Mesenchymal stem cell (in vitro differentiated cells and primary cell): ENCODE measurements at regions not wholly inside any gene's neighbourhood (a gene's known extent, or its start where the extent isn't known, plus 50 kb on each side); places are given as distances from the start of the nearest gene placed in this dataset.
A peak's percentile ranks its signal among the peaks of the same experiment; 100 is the strongest.

ENCODE experiments used
- DNase-seq: peaks from one replicate; pipeline ENCODE4 v3.0.0-alpha.2; 2013
- H2AFZ ChIP-seq: one replicate; pipeline ENCODE4 v1.6.1; 2013; ENCODE audit warnings: low read depth, mild to moderate bottlenecking, control low read depth, inconsistent platforms, low read length, moderate library complexity
- H2AK5ac ChIP-seq: 2 replicates; pipeline ENCODE4 v1.6.1; 2013; ENCODE audit warnings: low read length, moderate library complexity, mild to moderate bottlenecking, inconsistent platforms; ENCODE audit not compliant: severe bottlenecking
- H2BK120ac ChIP-seq: one replicate; pipeline ENCODE4 v1.6.1; 2013; ENCODE audit warnings: low read depth, mild to moderate bottlenecking, inconsistent platforms, low read length, moderate library complexity
- H2BK12ac ChIP-seq, 2 experiments: one replicate each; pipeline ENCODE4 v1.6.1; 2013; ENCODE audit warnings: inconsistent platforms in 2 of 2, low read length in 2 of 2, mild to moderate bottlenecking in 2 of 2, moderate library complexity in 2 of 2, control low read depth in 1 of 2
- H2BK15ac ChIP-seq: one replicate; pipeline ENCODE4 v1.6.1; 2013; ENCODE audit warnings: mild to moderate bottlenecking, low read depth, inconsistent platforms; ENCODE audit not compliant: poor library complexity, severe bottlenecking
- H2BK5ac ChIP-seq: 2 replicates; pipeline ENCODE4 v1.6.1; 2013; ENCODE audit warnings: low read depth, mild to moderate bottlenecking, low read length, control low read depth, inconsistent platforms; ENCODE audit not compliant: poor library complexity, severe bottlenecking
- H3K14ac ChIP-seq, 2 experiments: one replicate each; pipeline ENCODE4 v1.6.1; 2013; ENCODE audit warnings: inconsistent platforms in 2 of 2, low read length in 2 of 2, control low read depth in 1 of 2, mild to moderate bottlenecking in 1 of 2, moderate library complexity in 1 of 2
- H3K18ac ChIP-seq, 2 experiments: one replicate each; pipeline ENCODE4 v1.6.1; 2013; ENCODE audit warnings: inconsistent platforms in 2 of 2, low read length in 2 of 2, control low read depth in 1 of 2, low read depth in 1 of 2, mild to moderate bottlenecking in 1 of 2
- H3K23ac ChIP-seq, 2 experiments: one replicate each; pipeline ENCODE4 v1.6.1; 2013; ENCODE audit warnings: inconsistent platforms in 2 of 2, low read length in 2 of 2, mild to moderate bottlenecking in 2 of 2, moderate library complexity in 2 of 2, control low read depth in 1 of 2
- H3K27ac ChIP-seq: 2 replicates; pipeline ENCODE4 v1.5.1; 2013; ENCODE audit warnings: mild to moderate bottlenecking, moderate library complexity, low read length, control low read depth, inconsistent platforms; ENCODE audit not compliant: poor library complexity, severe bottlenecking
- H3K27me3 ChIP-seq, 2 experiments: 2 replicates each; pipeline versions ENCODE4 v1.6.1 to v1.7.0; 2013; ENCODE audit warnings: low read length in 2 of 2, mild to moderate bottlenecking in 2 of 2, moderate library complexity in 2 of 2, control low read depth in 1 of 2, inconsistent platforms in 1 of 2; ENCODE audit not compliant: control insufficient read depth in 1 of 2, insufficient read depth in 1 of 2
- H3K36me3 ChIP-seq, 2 experiments: 2 replicates each; pipeline versions ENCODE4 v1.6.1 to v1.7.0; 2013; ENCODE audit warnings: low read length in 2 of 2, control low read depth in 1 of 2, inconsistent platforms in 1 of 2, low read depth in 1 of 2, mild to moderate bottlenecking in 1 of 2; ENCODE audit not compliant: insufficient read depth in 2 of 2, control insufficient read depth in 1 of 2
- H3K4ac ChIP-seq, 2 experiments: one replicate each; pipeline ENCODE4 v1.6.1; 2013; ENCODE audit warnings: inconsistent platforms in 2 of 2, low read length in 2 of 2, mild to moderate bottlenecking in 2 of 2, moderate library complexity in 2 of 2, control low read depth in 1 of 2, low read depth in 1 of 2
- H3K4me1 ChIP-seq: 2 replicates; pipeline ENCODE4 v1.6.1; 2013; ENCODE audit warnings: low read depth, low read length, control low read depth; ENCODE audit not compliant: control insufficient read depth, insufficient read depth
- H3K4me2 ChIP-seq: 2 replicates; pipeline ENCODE4 v1.6.1; 2013; ENCODE audit warnings: low read length, mild to moderate bottlenecking, inconsistent platforms; ENCODE audit not compliant: poor library complexity, severe bottlenecking
- H3K4me3 ChIP-seq, 2 experiments: 2 replicates each; pipeline versions ENCODE4 v1.5.1 to v1.7.0; 2013; ENCODE audit warnings: low read length in 2 of 2, mild to moderate bottlenecking in 2 of 2, control low read depth in 1 of 2, low read depth in 1 of 2; ENCODE audit not compliant: insufficient read depth in 1 of 2
- H3K79me1 ChIP-seq: replicated peaks from 2 replicates; pipeline ENCODE4 v1.6.1; 2013; ENCODE audit warnings: mild to moderate bottlenecking, control low read depth, low read length, inconsistent platforms; ENCODE audit not compliant: poor library complexity, severe bottlenecking
- H3K9ac ChIP-seq: 2 replicates; pipeline ENCODE4 v1.7.0; 2013; ENCODE audit warnings: mild to moderate bottlenecking, low read length, moderate library complexity
- H3K9me3 ChIP-seq: 2 replicates; pipeline ENCODE4 v1.7.0; 2013; ENCODE audit warnings: mild to moderate bottlenecking, low read length; ENCODE audit not compliant: control insufficient read depth
- H4K8ac ChIP-seq: one replicate; pipeline ENCODE4 v1.6.1; 2013; ENCODE audit warnings: inconsistent platforms, mild to moderate bottlenecking, low read length, moderate library complexity
- H4K91ac ChIP-seq: one replicate; pipeline ENCODE4 v1.6.1; 2013; ENCODE audit warnings: mild to moderate bottlenecking, low read length, inconsistent platforms
- WGBS: methylation state at CpG from one replicate; pipeline ENCODE4 v1.1.7; 2013; ENCODE audit warnings: mixed read lengths; 5-methylcytosine and 5-hydroxymethylcytosine counted together

- H2BK15ac ChIP-seq, result no peak overlapping the region
- no peak overlapping the region for H2BK12ac ChIP-seq
- H3K4ac ChIP-seq, result no peak overlapping the region
- no peak overlapping the region for H3K14ac ChIP-seq
- WGBS, result 95% methylated on average over 2 of the region's 4 CpGs
- H3K9me3 ChIP-seq, result no peaks in the 10 kb centered on the region
- no peak overlapping the region for H4K91ac ChIP-seq
- no peak overlapping the region for H2AK5ac ChIP-seq
- no peak overlapping the region for H2AFZ ChIP-seq
- H3K4me2 ChIP-seq, result no peak overlapping the region
- no peaks in the 10 kb centered on the region for H3K79me1 ChIP-seq
- H4K8ac ChIP-seq, result no peak overlapping the region
- H3K4me1 ChIP-seq, result peaks cover 2% of the 10 kb centered on the region
- H3K18ac ChIP-seq, result peak overlapping the region in 1 of 2 experiments; percentile 65
- H3K27ac ChIP-seq, result no peak overlapping the region
- no peak for DNase-seq
- no peak overlapping the region for H2BK5ac ChIP-seq
- H3K9ac ChIP-seq, result no peak overlapping the region
- H3K27me3 ChIP-seq, result no peaks in the 10 kb centered on the region
- H3K36me3 ChIP-seq, result no peaks in the 10 kb centered on the region
- no peak overlapping the region for H3K4me3 ChIP-seq
- no peak overlapping the region for H2BK120ac ChIP-seq
- no peak overlapping the region for H3K23ac ChIP-seq
These were observed 53.4 kb upstream of the SESN3 start for GRCh38 chr11:95284057-95285052.

GRCh38 chr11:95283650-95284049 is 52.6 kb upstream of the SESN3 start:
- no peak overlapping the region for H2BK5ac ChIP-seq
- WGBS, result 79% methylated on average over 3 of the region's 3 CpGs
- no peak overlapping the region for H2BK120ac ChIP-seq
- no peaks in the 10 kb centered on the region for H3K27me3 ChIP-seq
- peak; percentile 44 for DNase-seq
- no peak overlapping the region for H3K4me3 ChIP-seq
- H2AFZ ChIP-seq, result no peak overlapping the region
- no peak overlapping the region for H4K91ac ChIP-seq
- no peak overlapping the region for H3K18ac ChIP-seq
- H3K27ac ChIP-seq, result no peak overlapping the region
- H3K23ac ChIP-seq, result no peak overlapping the region
- peaks cover 2% of the 10 kb centered on the region for H3K4me1 ChIP-seq
- no peak overlapping the region for H3K4ac ChIP-seq
- no peak overlapping the region for H3K4me2 ChIP-seq
- no peak overlapping the region for H3K9ac ChIP-seq
- no peaks in the 10 kb centered on the region for H3K36me3 ChIP-seq
- no peaks in the 10 kb centered on the region for H3K79me1 ChIP-seq
- H2BK12ac ChIP-seq, result no peak overlapping the region
- no peak overlapping the region for H4K8ac ChIP-seq
- no peak overlapping the region for H2BK15ac ChIP-seq
- no peaks in the 10 kb centered on the region for H3K9me3 ChIP-seq
- H2AK5ac ChIP-seq, result no peak overlapping the region
- no peak overlapping the region for H3K14ac ChIP-seq

DNA sequence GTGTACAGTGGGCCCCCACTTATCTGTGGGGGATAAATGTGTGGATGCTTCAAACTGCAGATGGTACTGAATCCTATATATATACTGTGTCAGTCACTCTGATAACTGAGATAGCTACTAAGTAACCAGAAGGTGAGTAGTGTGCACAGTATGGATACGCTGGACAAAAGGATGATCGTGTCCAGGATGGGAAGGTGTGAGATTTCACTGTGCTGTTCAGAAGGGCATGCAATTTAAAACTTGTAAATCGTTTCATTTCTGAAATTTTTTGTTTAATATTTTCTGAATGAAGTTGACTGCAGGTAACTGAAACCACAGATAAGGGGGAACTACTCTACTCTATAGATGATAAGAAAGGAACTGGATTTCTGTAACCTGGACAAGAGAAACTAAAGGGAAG is 52.1 kb upstream of the SESN3 start:
- no peak overlapping the region for H4K8ac ChIP-seq
- H3K4me3 ChIP-seq, result no peak overlapping the region
- no peak overlapping the region for H3K4ac ChIP-seq
- H3K4me2 ChIP-seq, result no peak overlapping the region
- no peaks in the 10 kb centered on the region for H3K79me1 ChIP-seq
- no peak overlapping the region for H3K27ac ChIP-seq
- H2BK5ac ChIP-seq, result no peak overlapping the region
- H3K18ac ChIP-seq, result peak overlapping the region in 1 of 2 experiments; percentile 19
- no peak overlapping the region for H2AK5ac ChIP-seq
- DNase-seq, result no peak
- 99% methylated on average over 3 of the region's 3 CpGs for WGBS
- H2AFZ ChIP-seq, result no peak overlapping the region
- H3K14ac ChIP-seq, result no peak overlapping the region
- H2BK12ac ChIP-seq, result no peak overlapping the region
- H2BK15ac ChIP-seq, result no peak overlapping the region
- no peaks in the 10 kb centered on the region for H3K9me3 ChIP-seq
- peaks cover 2% of the 10 kb centered on the region for H3K4me1 ChIP-seq
- H3K27me3 ChIP-seq, result no peaks in the 10 kb centered on the region
- H3K23ac ChIP-seq, result no peak overlapping the region
- no peak overlapping the region for H2BK120ac ChIP-seq
- no peak overlapping the region for H3K9ac ChIP-seq
- H4K91ac ChIP-seq, result no peak overlapping the region
- H3K36me3 ChIP-seq, result no peaks in the 10 kb centered on the region

- no peak overlapping the region for H3K23ac ChIP-seq
- H3K4me2 ChIP-seq, result no peak overlapping the region
- no peak overlapping the region for H3K14ac ChIP-seq
- no peak overlapping the region for H3K4ac ChIP-seq
- no peaks in the 10 kb centered on the region for H3K9me3 ChIP-seq
- H3K4me3 ChIP-seq, result no peak overlapping the region
- H2AFZ ChIP-seq, result no peak overlapping the region
- H4K91ac ChIP-seq, result no peak overlapping the region
- no peak overlapping the region for H2AK5ac ChIP-seq
- H2BK5ac ChIP-seq, result no peak overlapping the region
- H3K27me3 ChIP-seq, result no peaks in the 10 kb centered on the region
- no peak overlapping the region for H2BK12ac ChIP-seq
- 20% methylated on average over 6 of the region's 6 CpGs for WGBS
- H4K8ac ChIP-seq, result no peak overlapping the region
- H3K18ac ChIP-seq, result no peak overlapping the region
- H3K36me3 ChIP-seq, result no peaks in the 10 kb centered on the region
- no peaks in the 10 kb centered on the region for H3K79me1 ChIP-seq
- no peak overlapping the region for H2BK120ac ChIP-seq
- no peak overlapping the region for H3K27ac ChIP-seq
- H2BK15ac ChIP-seq, result no peak overlapping the region
- DNase-seq, result peak; percentile 88
- no peak overlapping the region for H3K9ac ChIP-seq
- peaks cover 2% of the 10 kb centered on the region for H3K4me1 ChIP-seq
These were observed 51.3 kb upstream of the SESN3 start for GRCh38 chr11:95282291-95282751.
